GM19467 (cell line): ENCODE measurements at regions not wholly inside any gene's neighbourhood (a gene's known extent, or its start where the extent isn't known, plus 50 kb on each side); places are given as distances from the start of the nearest gene placed in this dataset.
"Not testable (repeated sequence)": the region's sequence is repeated elsewhere in the genome, so short reads cannot be mapped to it uniquely, and the experiment has no call there.

Source experiments
- ATAC-seq: cut with Tn5 transposase; IDR thresholded peaks from one replicate; pipeline ENCODE4 v1.9.1; 2021; ENCODE audit warnings: mild to moderate bottlenecking, moderate library complexity; ENCODE audit not compliant: unreplicated experiment

GRCh38 chr6:105677671-105678475, 275.0 kb upstream of the PREP start:
- ATAC-seq, result no peak

DNA sequence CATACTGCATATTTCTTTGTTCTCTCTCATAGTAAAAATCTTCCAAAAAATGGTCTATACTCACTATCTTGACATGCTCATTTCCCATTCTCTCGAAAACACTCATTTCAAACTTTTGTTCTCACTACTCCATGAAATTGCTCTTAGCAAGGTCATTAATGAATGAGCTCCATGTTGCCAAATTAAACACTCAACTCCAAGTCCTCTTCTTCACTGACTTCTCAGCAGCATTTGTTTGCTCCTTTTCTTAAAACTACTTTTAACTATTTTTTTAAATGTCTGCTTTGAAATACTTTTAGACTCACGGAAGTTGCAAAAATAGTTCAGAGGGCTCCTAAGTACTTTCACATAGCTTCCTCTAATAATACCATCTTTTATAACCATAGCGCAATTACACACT, 274.0 kb upstream of the PREP start:
- ATAC-seq, result no peak

- no peak for ATAC-seq
These were observed 273.0 kb upstream of the PREP start for GRCh38 chr6:105675715-105676397.

DNA sequence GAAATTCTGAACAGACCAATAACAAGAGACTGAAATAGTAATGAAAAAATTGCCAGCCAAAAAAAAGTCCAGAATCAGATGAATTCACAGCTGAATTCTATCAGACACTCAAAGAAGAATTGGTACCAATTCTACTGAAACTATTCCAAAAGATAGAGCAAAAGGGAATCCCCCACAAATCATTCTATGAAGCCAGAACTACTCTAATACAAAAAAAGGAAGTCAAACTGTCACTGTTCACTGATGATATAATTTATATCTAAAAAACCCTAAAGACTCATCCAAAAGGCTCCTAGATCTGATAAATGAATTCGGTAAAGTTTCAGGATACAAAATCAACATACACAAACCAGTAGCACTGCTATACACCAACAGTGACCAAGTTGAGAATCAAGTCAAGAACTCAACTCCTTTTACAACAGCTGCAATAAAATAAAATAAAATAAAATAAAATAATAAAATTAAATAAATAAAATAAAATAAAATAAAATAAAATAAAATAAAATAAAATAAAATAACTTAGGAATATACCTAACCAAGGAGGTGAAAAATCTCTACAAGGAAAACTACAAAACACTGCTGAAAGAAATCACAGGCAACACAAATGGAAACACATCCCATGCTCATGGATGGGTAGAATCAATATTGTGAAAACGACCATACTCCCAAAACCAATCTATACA, 270.1 kb upstream of the PREP start:
- ATAC-seq, result not testable (repeated sequence)

GRCh38 chr6:105669232-105669631, 266.4 kb upstream of the PREP start:
- no peak for ATAC-seq

GRCh38 chr6:105667056-105667455, 264.2 kb upstream of the PREP start:
- no peak for ATAC-seq

DNA sequence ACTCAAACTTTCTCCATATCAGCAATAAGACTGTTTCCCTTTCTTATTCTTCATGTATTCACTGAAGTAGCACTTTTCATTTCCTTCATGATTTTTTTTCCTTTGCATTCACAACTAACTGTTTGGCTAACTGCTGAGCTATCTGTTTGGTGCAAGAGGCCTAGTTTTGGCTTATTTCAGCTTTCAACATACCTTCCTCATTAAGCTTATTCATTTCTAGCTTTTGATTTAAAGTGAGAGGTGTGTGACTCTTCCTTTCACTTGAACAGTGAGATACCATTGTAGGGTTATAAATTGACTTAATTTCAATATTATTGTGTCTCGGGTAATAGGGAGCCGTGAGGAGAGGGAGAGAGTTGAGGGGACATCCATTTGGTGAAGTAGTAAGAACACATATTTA, 262.0 kb upstream of the PREP start:
- ATAC-seq, result no peak

- ATAC-seq, result no peak
These were observed 249.1 kb upstream of the PREP start for GRCh38 chr6:105651969-105652368.

DNA sequence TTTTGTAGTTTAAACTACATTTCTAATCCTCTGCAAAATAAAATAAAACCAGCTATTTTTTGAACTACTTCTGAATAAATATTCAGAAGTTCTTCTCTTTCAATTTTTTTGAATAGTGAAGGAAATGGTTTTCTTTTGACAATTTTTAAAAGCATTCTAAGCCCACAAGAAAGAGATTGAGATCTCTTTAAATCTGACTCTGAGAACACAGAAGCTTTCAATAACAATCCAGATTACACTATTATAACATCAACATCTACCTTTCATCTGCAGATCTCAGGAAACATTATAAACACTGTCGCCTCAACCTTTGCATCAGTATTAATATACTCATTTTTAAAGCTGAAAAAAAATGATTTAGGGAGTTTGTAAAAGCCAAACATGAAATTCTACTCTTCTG, 247.5 kb upstream of the PREP start:
- no peak for ATAC-seq

GRCh38 chr6:105649192-105649591, 246.3 kb upstream of the PREP start:
- ATAC-seq, result no peak

DNA sequence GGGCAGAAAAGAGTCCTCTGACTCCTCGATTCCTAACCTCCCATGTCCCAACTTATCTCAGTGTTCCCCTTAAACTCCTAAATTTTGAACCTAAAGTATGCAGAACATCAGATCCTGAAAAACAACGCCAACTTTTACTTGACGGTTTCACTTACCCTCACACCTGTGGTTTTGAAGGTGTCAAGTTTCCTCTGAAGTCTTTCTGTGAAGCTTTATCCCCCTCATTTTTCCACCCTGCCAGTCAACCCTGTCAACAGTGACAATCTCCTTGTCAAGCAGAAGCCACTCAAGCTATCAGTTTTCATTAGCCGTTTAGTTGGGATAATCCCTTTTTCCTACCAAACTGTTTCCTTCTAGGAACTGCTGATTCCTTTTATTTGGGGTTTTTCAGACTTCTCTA, 245.4 kb upstream of the PREP start:
- no peak for ATAC-seq

- ATAC-seq, result peak; percentile 89
These were observed 243.5 kb upstream of the PREP start for GRCh38 chr6:105646391-105646867.

DNA sequence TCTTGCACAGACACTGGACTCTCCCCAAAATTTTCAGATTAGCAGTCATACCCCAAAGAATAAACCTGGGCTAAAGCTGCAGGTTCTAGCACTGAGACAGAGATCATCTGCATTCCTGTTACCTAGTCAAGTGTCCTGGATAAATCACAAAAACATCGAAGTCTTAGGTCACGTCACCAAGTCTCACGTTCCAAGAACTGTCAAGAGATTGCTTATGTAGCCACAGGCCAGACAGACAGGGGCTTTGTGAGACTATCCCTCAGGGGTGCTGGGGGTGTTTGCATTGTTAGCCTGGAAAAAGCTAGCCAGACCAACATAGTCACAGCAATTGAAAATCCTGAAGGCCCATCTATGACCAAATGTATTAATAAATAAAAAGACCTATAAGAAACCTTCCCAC, 243.1 kb upstream of the PREP start:
- ATAC-seq, result no peak

GRCh38 chr6:105645156-105645555, 242.3 kb upstream of the PREP start:
- ATAC-seq, result no peak

GRCh38 chr6:105644691-105645090, 241.8 kb upstream of the PREP start:
- no peak for ATAC-seq

DNA sequence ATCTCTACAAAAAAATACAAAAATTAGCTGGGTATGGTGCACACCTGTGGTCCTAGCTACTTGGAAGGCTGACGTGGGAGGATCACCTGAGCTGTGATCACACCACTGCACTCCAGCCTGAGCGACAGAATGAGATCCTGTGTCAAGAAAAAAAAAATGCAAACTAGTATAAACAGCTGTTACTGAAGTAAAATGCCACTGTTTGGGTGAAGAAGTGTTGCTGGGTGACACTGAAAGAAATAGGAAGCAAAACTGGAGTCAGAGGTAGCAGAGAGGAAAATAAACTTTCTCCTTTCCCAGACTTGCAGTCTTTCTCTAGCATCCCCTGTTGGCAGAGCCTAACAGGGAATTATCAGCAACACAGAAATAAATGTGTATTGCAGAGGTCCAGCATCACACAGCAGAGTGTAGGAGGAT, 241.2 kb upstream of the PREP start:
- ATAC-seq, result no peak

DNA sequence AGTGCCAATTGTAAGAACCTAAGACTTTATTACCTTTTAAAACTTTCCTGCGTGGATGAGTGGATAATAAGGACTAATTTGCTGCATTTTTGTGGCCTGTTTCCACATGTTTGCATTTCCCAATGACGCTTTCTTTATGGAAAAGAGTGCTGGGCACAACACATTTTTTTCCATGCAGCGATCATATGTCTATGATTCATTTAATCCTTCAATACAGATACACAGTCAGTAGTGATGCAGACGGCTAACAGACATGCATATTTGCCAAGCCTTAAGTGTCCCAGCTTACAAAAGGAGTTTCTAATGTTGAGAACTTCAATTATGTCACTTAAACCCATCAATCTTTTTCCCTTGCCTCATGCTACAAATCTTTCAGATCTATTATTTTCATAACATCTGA, 239.8 kb upstream of the PREP start:
- no peak for ATAC-seq

- no peak for ATAC-seq
These were observed 238.6 kb upstream of the PREP start for GRCh38 chr6:105641504-105641903.

- no peak for ATAC-seq
These were observed 236.2 kb upstream of the PREP start for GRCh38 chr6:105639124-105639523.

DNA sequence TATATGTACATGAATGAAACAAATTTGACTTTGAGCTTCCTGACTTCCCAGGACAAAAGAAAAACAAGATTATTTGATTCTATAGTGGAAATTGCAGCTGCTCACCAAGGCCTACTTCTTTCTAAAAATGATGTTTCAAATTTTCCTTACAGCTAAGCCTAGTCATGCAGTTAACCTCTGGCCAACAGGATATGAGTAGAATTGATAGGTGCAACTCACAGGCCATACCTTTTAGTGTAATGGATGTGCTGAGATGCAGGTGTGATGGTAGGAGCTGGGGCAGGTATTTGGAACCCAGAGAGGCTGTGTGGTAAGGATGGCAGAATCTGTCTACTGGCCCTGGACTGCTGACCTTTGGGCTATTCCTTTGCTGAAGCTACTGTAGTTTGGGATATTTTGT, 230.9 kb upstream of the PREP start:
- no peak for ATAC-seq

GRCh38 chr6:105628156-105628860, 225.4 kb upstream of the PREP start:
- ATAC-seq, result no peak
